ENCODE measurements at regions not wholly inside any gene's neighbourhood (a gene's known extent, or its start where the extent isn't known, plus 50 kb on each side); places are given as distances from the start of the nearest gene placed in this dataset.

GRCh38 chr3:168239287-168239686, 143.6 kb upstream of the GOLIM4 start:
- Mint-ChIP-seq H3K36me3 (ENCODE audit: low read depth) (no peaks in the 10 kb centered on the region), H3K9me3 (no peaks in the 10 kb centered on the region), H3K4me3 (no peak overlapping the region), H3K27me3 (ENCODE audit: insufficient read depth) (peaks cover 6% of the 10 kb centered on the region), H3K4me1 (ENCODE audit: low read depth) (no peaks in the 10 kb centered on the region), H3K27ac (no peak overlapping the region)
- no peak for DNase-seq
- no peak for TF ChIP-seq CTCF (IDR thresholded peaks at IDR 0.05)

GRCh38 chr3:168233001-168233400, 137.3 kb upstream of the GOLIM4 start:
- Mint-ChIP-seq H3K27me3 (ENCODE audit: insufficient read depth) (peaks cover 6% of the 10 kb centered on the region; the same call in 1 of the 2 replicates), H3K4me1 (ENCODE audit: low read depth) (no peaks in the 10 kb centered on the region), H3K4me3 (no peak overlapping the region), H3K9me3 (no peaks in the 10 kb centered on the region), H3K36me3 (ENCODE audit: low read depth) (no peaks in the 10 kb centered on the region), H3K27ac (no peak overlapping the region)
- TF ChIP-seq CTCF (IDR thresholded peaks at IDR 0.05): no peak
- no peak for DNase-seq

- peaks cover 9% of the 10 kb centered on the region for H3K27me3 Mint-ChIP-seq (ENCODE audit: insufficient read depth)
- H3K27ac Mint-ChIP-seq: no peak overlapping the region
- H3K4me1 Mint-ChIP-seq (ENCODE audit: low read depth): no peaks in the 10 kb centered on the region
- no peaks in the 10 kb centered on the region for H3K9me3 Mint-ChIP-seq
- H3K36me3 Mint-ChIP-seq (ENCODE audit: low read depth): no peaks in the 10 kb centered on the region
- no peak for DNase-seq
- TF ChIP-seq CTCF (IDR thresholded peaks at IDR 0.05): no peak
- H3K4me3 Mint-ChIP-seq: no peak overlapping the region
Measured at GRCh38 chr3:168223085-168223484, 127.4 kb upstream of the GOLIM4 start.

- H3K4me3 Mint-ChIP-seq: no peak overlapping the region
- H3K27ac Mint-ChIP-seq: no peak overlapping the region
- no peaks in the 10 kb centered on the region for H3K36me3 Mint-ChIP-seq (ENCODE audit: low read depth)
- no peaks in the 10 kb centered on the region for H3K4me1 Mint-ChIP-seq (ENCODE audit: low read depth)
- TF ChIP-seq CTCF (IDR thresholded peaks at IDR 0.05): no peak
- peaks cover 8% of the 10 kb centered on the region for H3K27me3 Mint-ChIP-seq (ENCODE audit: insufficient read depth)
- no peaks in the 10 kb centered on the region for H3K9me3 Mint-ChIP-seq
- no peak for DNase-seq
Measured at GRCh38 chr3:168220556-168220955, 124.8 kb upstream of the GOLIM4 start.

- DNase-seq: no peak
- Mint-ChIP-seq H3K4me1 (ENCODE audit: low read depth) (no peaks in the 10 kb centered on the region), H3K4me3 (no peak overlapping the region), H3K9me3 (no peaks in the 10 kb centered on the region), H3K27ac (no peak overlapping the region), H3K27me3 (ENCODE audit: insufficient read depth) (peaks cover 9% of the 10 kb centered on the region), H3K36me3 (ENCODE audit: low read depth) (no peaks in the 10 kb centered on the region)
- no peak for TF ChIP-seq CTCF (IDR thresholded peaks at IDR 0.05)
Measured at GRCh38 chr3:168219530-168219929, 123.8 kb upstream of the GOLIM4 start.

GRCh38 chr3:168218600-168218999, 122.9 kb upstream of the GOLIM4 start:
- Mint-ChIP-seq H3K4me1 (ENCODE audit: low read depth) (peaks cover 7% of the 10 kb centered on the region; the same call in 1 of the 2 replicates), H3K36me3 (ENCODE audit: low read depth) (no peaks in the 10 kb centered on the region), H3K4me3 (no peak overlapping the region), H3K27ac (no peak overlapping the region), H3K27me3 (ENCODE audit: insufficient read depth) (peaks cover 9% of the 10 kb centered on the region), H3K9me3 (no peaks in the 10 kb centered on the region)
- DNase-seq: no peak
- no peak for TF ChIP-seq CTCF (IDR thresholded peaks at IDR 0.05)
